ENCODE measurements at regions not wholly inside any gene's neighbourhood (a gene's known extent, or its start where the extent isn't known, plus 50 kb on each side); places are given as distances from the start of the nearest gene placed in this dataset.

DNA sequence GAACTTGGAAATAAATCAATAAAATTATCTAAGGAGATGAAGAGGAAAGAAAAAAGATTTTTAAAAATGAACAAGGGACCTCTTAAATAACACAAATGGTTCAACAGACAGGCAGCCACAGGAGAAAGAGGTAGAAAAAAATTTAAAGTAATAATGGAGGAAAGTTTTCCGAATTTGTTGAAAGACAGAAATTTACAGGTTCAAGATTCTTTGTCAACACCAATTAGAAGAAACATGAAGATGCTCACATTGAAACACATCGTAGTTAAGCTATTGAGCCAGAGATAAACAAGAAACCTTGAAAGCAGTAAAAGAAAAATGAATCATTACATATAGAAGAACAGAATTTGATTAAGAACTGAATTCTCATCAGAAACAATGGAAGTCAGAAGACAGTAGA lies 68.7 kb upstream of the OSMR start:
- Histone ChIP-seq H3K9me1 (replicated peaks; ENCODE audit: control insufficient read depth, extremely low read depth, insufficient read depth, low read length) (no peaks in the 10 kb centered on the region), H3K27ac (ENCODE audit: insufficient read depth, low read depth, low read length) (no peak overlapping the region), H3K9me3 (replicated peaks; ENCODE audit: control insufficient read depth, insufficient read depth, low read length) (no peaks in the 10 kb centered on the region), H3K4me1 (ENCODE audit: control insufficient read depth, extremely low read depth, insufficient read depth, low read length) (peaks cover 9% of the 10 kb centered on the region), H4K20me1 (replicated peaks; ENCODE audit: control insufficient read depth, extremely low read depth, insufficient read depth, low read length) (no peaks in the 10 kb centered on the region), H3K4me3 (replicated peaks in 1 of 3; ENCODE audit: insufficient read depth in 1 of 3, low read depth in 1 of 3, low read length in 3 of 3) (no peak overlapping the region), H3K27me3 (ENCODE audit: control insufficient read depth in 2 of 2, insufficient read depth in 2 of 2, low read length in 2 of 2) (peaks cover 6 to 11% of the 10 kb centered on the region in 2 experiments), H3K9ac (replicated peaks; ENCODE audit: extremely low read depth, insufficient read depth, low read length) (no peak overlapping the region), H3K36me3 (ENCODE audit: control insufficient read depth in 2 of 2, extremely low read depth in 1 of 2, insufficient read depth in 2 of 2, low read length in 2 of 2) (no peaks in the 10 kb centered on the region), H3K79me2 (ENCODE audit: control insufficient read depth, insufficient read depth, low read length) (no peaks in the 10 kb centered on the region), H2AFZ (ENCODE audit: low read depth, low read length) (no peak overlapping the region), H3K4me2 (ENCODE audit: insufficient read depth, low read length) (no peak overlapping the region)
- DNase-seq (ENCODE audit: low read depth, low spot score) (no peak), FAIRE-seq (no peak)
- CTCF ChIA-PET: no interaction called here
- TF ChIP-seq POLR2A (IDR thresholded peaks at IDR 0.05; ENCODE audit: low read depth, low read length) (no peak), MYC (IDR thresholded peaks at IDR 0.05; ENCODE audit: low read depth, low read length) (no peak), POLR2AphosphoS5 (IDR thresholded peaks at IDR 0.05; ENCODE audit: insufficient read depth, low read depth, low read length) (no peak), FOS (IDR thresholded peaks at IDR 0.05; ENCODE audit: borderline replicate concordance, insufficient read depth, low read length) (no peak), GATA2 (IDR thresholded peaks at IDR 0.05; ENCODE audit: insufficient read depth, insufficient read length, low read depth, low read length) (no peak), JUN (IDR thresholded peaks at IDR 0.05; ENCODE audit: borderline replicate concordance, insufficient read depth, insufficient read length, low read depth) (no peak), EZH2 (IDR thresholded peaks at IDR 0.05; ENCODE audit: borderline replicate concordance, low read depth, low read length, severe bottlenecking) (no peak)
- TF ChIP-seq, protein P1, sequence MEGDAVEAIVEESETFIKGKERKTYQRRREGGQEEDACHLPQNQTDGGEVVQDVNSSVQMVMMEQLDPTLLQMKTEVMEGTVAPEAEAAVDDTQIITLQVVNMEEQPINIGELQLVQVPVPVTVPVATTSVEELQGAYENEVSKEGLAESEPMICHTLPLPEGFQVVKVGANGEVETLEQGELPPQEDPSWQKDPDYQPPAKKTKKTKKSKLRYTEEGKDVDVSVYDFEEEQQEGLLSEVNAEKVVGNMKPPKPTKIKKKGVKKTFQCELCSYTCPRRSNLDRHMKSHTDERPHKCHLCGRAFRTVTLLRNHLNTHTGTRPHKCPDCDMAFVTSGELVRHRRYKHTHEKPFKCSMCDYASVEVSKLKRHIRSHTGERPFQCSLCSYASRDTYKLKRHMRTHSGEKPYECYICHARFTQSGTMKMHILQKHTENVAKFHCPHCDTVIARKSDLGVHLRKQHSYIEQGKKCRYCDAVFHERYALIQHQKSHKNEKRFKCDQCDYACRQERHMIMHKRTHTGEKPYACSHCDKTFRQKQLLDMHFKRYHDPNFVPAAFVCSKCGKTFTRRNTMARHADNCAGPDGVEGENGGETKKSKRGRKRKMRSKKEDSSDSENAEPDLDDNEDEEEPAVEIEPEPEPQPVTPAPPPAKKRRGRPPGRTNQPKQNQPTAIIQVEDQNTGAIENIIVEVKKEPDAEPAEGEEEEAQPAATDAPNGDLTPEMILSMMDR (IDR thresholded peaks at IDR 0.05; ENCODE audit: extremely low read depth in 1 of 2, insufficient read depth in 1 of 2, low read depth in 1 of 2, low read length in 2 of 2): no peak
- TF ChIP-seq, protein P2, sequence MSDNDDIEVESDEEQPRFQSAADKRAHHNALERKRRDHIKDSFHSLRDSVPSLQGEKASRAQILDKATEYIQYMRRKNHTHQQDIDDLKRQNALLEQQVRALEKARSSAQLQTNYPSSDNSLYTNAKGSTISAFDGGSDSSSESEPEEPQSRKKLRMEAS (IDR thresholded peaks at IDR 0.05; ENCODE audit: insufficient read depth, insufficient read length): no peak
- BruUV-seq (replicated peaks): no TSS peak
- POLR2A ChIA-PET: no interaction called here
- intact Hi-C loops (cut with micrococcal nuclease) (no loop called here), dilution Hi-C loops (cut with MboI; ENCODE audit: extremely low pct_ligation_motif_present, low sequenced_read_pairs) (no loop called here)
